ENCODE measurements at regions not wholly inside any gene's neighbourhood (a gene's known extent, or its start where the extent isn't known, plus 50 kb on each side); places are given as distances from the start of the nearest gene placed in this dataset.
"Not testable (repeated sequence)": the region's sequence is repeated elsewhere in the genome, so short reads cannot be mapped to it uniquely, and the experiment has no call there.

- not testable (repeated sequence) for TF ChIP-seq JUND (IDR thresholded peaks at IDR 0.05); POLR2AphosphoS5 (IDR thresholded peaks at IDR 0.05; ENCODE audit: low read depth, low read length); CTCF (IDR thresholded peaks at IDR 0.05 in 2 of 3, conservative IDR thresholded peaks at IDR 0.05 in 1 of 3; ENCODE audit: borderline replicate concordance in 1 of 3, insufficient read depth in 1 of 3, low read depth in 2 of 3, low read length in 2 of 3); POLR2A (IDR thresholded peaks at IDR 0.05; ENCODE audit: borderline replicate concordance, extremely low read depth, insufficient read depth, insufficient read length); MAX (IDR thresholded peaks at IDR 0.05); ZNF274 (IDR thresholded peaks at IDR 0.05; ENCODE audit: low read depth, low read length); ZFX (IDR thresholded peaks at IDR 0.05); EGR1 (IDR thresholded peaks at IDR 0.05; ENCODE audit: low read depth); RAD21 (IDR thresholded peaks at IDR 0.05; ENCODE audit: low read depth); ELF1 (IDR thresholded peaks at IDR 0.05; ENCODE audit: borderline replicate concordance, low read depth); SP1 (IDR thresholded peaks at IDR 0.05; ENCODE audit: low read depth)
Observed at GRCh38 chr3:75500357-75500756, 163.8 kb upstream of the FRG2C start.

All from HCT116 (cell line).